Esophagus muscularis mucosa (tissue), 3 donors: ENCODE measurements at regions not wholly inside any gene's neighbourhood (a gene's known extent, or its start where the extent isn't known, plus 50 kb on each side); places are given as distances from the start of the nearest gene placed in this dataset.

Source experiments
- POLR2A ChIP-seq: fragments of 450-650 bp; IDR thresholded peaks from one replicate; pipeline ENCODE4 v1.6.1; 2017; ENCODE audit warnings: antibody characterized with exemption, moderate library complexity, mild to moderate bottlenecking, low read depth
- TF ChIP-seq, protein P1 (sequence below), 3 experiments: fragments of 200-600 bp in 2 of 3; fragments of 450-650 bp in 1 of 3; sonication (generic) in 2 of 3; IDR thresholded peaks; one replicate each; pipeline ENCODE4 v1.5.1; 2017 to 2019; ENCODE audit warnings: antibody characterized with exemption in 3 of 3, mild to moderate bottlenecking in 2 of 3, moderate library complexity in 1 of 3

- TF ChIP-seq, protein P1, sequence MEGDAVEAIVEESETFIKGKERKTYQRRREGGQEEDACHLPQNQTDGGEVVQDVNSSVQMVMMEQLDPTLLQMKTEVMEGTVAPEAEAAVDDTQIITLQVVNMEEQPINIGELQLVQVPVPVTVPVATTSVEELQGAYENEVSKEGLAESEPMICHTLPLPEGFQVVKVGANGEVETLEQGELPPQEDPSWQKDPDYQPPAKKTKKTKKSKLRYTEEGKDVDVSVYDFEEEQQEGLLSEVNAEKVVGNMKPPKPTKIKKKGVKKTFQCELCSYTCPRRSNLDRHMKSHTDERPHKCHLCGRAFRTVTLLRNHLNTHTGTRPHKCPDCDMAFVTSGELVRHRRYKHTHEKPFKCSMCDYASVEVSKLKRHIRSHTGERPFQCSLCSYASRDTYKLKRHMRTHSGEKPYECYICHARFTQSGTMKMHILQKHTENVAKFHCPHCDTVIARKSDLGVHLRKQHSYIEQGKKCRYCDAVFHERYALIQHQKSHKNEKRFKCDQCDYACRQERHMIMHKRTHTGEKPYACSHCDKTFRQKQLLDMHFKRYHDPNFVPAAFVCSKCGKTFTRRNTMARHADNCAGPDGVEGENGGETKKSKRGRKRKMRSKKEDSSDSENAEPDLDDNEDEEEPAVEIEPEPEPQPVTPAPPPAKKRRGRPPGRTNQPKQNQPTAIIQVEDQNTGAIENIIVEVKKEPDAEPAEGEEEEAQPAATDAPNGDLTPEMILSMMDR (IDR thresholded peaks at IDR 0.05), result no peak
- no peak for TF ChIP-seq POLR2A
Observed at GRCh38 chr7:98526059-98526458, 91.0 kb upstream of the NPTX2 start.
